Keratinocyte (primary cell): ENCODE measurements at regions not wholly inside any gene's neighbourhood (a gene's known extent, or its start where the extent isn't known, plus 50 kb on each side); places are given as distances from the start of the nearest gene placed in this dataset.

Experiments used
- DNase-seq: peaks from one replicate; pipeline ENCODE4 v3.0.0-alpha.2; 2011; ENCODE audit warnings: low read depth, missing footprints, low spot score
- FAIRE-seq: peaks from 2 replicates; lab custom pipeline; 2011; peaks lifted over from hg19 to GRCh38; lab: Jason Lieb, UNC
- H2AFZ ChIP-seq: 2 replicates; pipeline ENCODE4 v1.6.0; 2012; ENCODE audit warnings: low read length, control low read depth, inconsistent platforms; ENCODE audit not compliant: control insufficient read depth
- H3K27ac ChIP-seq: 2 replicates; pipeline ENCODE4 v1.5.1; 2011; ENCODE audit warnings: low read length; ENCODE audit not compliant: control insufficient read depth, insufficient read depth
- H3K27me3 ChIP-seq: 3 replicates; pipeline ENCODE4 v1.6.0; 2011; ENCODE audit warnings: low read length; ENCODE audit not compliant: control insufficient read depth, insufficient read depth; ENCODE audit errors: extremely low read depth
- H3K36me3 ChIP-seq, 2 experiments: 2 replicates in 1 of 2; 3 replicates in 1 of 2; pipeline ENCODE4 v1.5.1; 2011; ENCODE audit warnings: low read length in 2 of 2, mild to moderate bottlenecking in 1 of 2; ENCODE audit not compliant: control insufficient read depth in 2 of 2, insufficient read depth in 2 of 2; ENCODE audit errors: extremely low read depth in 1 of 2
- H3K4me1 ChIP-seq: 3 replicates; pipeline ENCODE4 v1.5.1; 2011; ENCODE audit warnings: low read length; ENCODE audit not compliant: control insufficient read depth, insufficient read depth; ENCODE audit errors: extremely low read depth
- H3K4me2 ChIP-seq: 3 replicates; pipeline ENCODE4 v1.6.0; 2011; ENCODE audit warnings: low read depth, low read length; ENCODE audit not compliant: control insufficient read depth, insufficient read depth; ENCODE audit errors: extremely low read depth
- H3K4me3 ChIP-seq, 3 experiments: fragments of 200-600 bp in 1 of 3; sonication (generic) in 1 of 3; 2 replicates in 2 of 3; 3 replicates in 1 of 3; pipeline ENCODE4 v1.5.1; 2011 to 2016; ENCODE audit warnings: low read length in 3 of 3, mild to moderate bottlenecking in 3 of 3, control low read depth in 2 of 3, inconsistent platforms in 1 of 3, low read depth in 1 of 3, mixed read lengths in 1 of 3, mixed run types in 1 of 3, moderate library complexity in 1 of 3; ENCODE audit not compliant: control insufficient read depth in 2 of 3, insufficient read depth in 2 of 3; ENCODE audit errors: extremely low read depth in 1 of 3
- H3K79me2 ChIP-seq: 2 replicates; pipeline ENCODE4 v1.6.0; 2012; ENCODE audit warnings: low read length; ENCODE audit not compliant: control insufficient read depth, insufficient read depth
- H3K9ac ChIP-seq: 3 replicates; pipeline ENCODE4 v1.6.0; 2011; ENCODE audit warnings: low read length; ENCODE audit not compliant: control insufficient read depth, insufficient read depth; ENCODE audit errors: extremely low read depth
- H3K9me1 ChIP-seq: 3 replicates; pipeline ENCODE4 v1.6.0; 2011; ENCODE audit warnings: low read length; ENCODE audit not compliant: control insufficient read depth, insufficient read depth; ENCODE audit errors: extremely low read depth
- H3K9me3 ChIP-seq: 2 replicates; pipeline ENCODE4 v1.5.1; 2012; ENCODE audit warnings: low read depth, low read length; ENCODE audit not compliant: control insufficient read depth
- H4K20me1 ChIP-seq: 3 replicates; pipeline ENCODE4 v1.6.0; 2011; ENCODE audit warnings: low read length; ENCODE audit not compliant: control insufficient read depth, insufficient read depth; ENCODE audit errors: extremely low read depth
- EZH2 ChIP-seq: IDR thresholded peaks from one replicate; pipeline ENCODE4 v1.6.1; 2012; ENCODE audit warnings: inconsistent platforms, mild to moderate bottlenecking, low read length, moderate library complexity
- dilution Hi-C: fragments of 300-500 bp; cut with MboI; formaldehyde crosslinking; loops from one replicate; pipeline ENCODE4 v1.7.0; 2020; ENCODE audit warnings: low sequenced_read_pairs; ENCODE audit not compliant: extremely low pct_ligation_motif_present
- TF ChIP-seq, protein P1 (sequence below), 3 experiments: IDR thresholded peaks in 1 of 3; conservative IDR thresholded peaks in 1 of 3; optimal IDR thresholded peaks in 1 of 3; 2 replicates in 2 of 3; 3 replicates in 1 of 3; pipeline versions ENCODE3 to v1.5.1; 2011; ENCODE audit warnings: low read length in 3 of 3, mild to moderate bottlenecking in 3 of 3, moderate library complexity in 2 of 3, control low read depth in 1 of 3, inconsistent platforms in 1 of 3; ENCODE audit not compliant: insufficient read depth in 2 of 3; ENCODE audit errors: extremely low read depth in 1 of 3

DNA sequence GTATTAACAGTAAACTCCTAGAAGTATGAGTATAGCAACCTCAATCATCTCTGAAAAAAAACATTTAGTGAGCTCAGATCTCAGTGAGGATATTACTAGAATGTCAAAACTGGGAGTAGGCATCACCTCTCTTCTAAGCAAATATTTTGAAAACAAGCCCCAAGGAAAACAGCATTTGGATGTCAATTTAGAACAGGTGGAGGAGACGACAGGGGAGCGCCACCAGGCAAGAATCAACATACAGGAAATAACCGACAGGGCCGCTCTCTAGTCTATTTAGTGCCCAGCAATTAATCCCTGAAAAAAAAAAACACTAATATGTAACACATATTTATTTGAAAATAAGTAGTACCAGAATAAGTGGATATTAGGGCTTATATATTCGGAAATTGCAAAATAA is 940.3 kb upstream of the ADGRL3 start:
- DNase-seq (no peak), FAIRE-seq (no peak)
- Histone ChIP-seq H2AFZ (no peak overlapping the region), H3K27ac (no peak overlapping the region), H3K9me3 (no peaks in the 10 kb centered on the region), H3K4me2 (no peak overlapping the region), H3K4me3 (no peak overlapping the region), H3K4me1 (no peaks in the 10 kb centered on the region), H3K79me2 (no peaks in the 10 kb centered on the region), H3K9ac (no peak overlapping the region), H3K27me3 (no peaks in the 10 kb centered on the region), H3K36me3 (no peaks in the 10 kb centered on the region), H3K9me1 (no peaks in the 10 kb centered on the region), H4K20me1 (no peaks in the 10 kb centered on the region)
- TF ChIP-seq EZH2 = no peak
- TF ChIP-seq, protein P1, sequence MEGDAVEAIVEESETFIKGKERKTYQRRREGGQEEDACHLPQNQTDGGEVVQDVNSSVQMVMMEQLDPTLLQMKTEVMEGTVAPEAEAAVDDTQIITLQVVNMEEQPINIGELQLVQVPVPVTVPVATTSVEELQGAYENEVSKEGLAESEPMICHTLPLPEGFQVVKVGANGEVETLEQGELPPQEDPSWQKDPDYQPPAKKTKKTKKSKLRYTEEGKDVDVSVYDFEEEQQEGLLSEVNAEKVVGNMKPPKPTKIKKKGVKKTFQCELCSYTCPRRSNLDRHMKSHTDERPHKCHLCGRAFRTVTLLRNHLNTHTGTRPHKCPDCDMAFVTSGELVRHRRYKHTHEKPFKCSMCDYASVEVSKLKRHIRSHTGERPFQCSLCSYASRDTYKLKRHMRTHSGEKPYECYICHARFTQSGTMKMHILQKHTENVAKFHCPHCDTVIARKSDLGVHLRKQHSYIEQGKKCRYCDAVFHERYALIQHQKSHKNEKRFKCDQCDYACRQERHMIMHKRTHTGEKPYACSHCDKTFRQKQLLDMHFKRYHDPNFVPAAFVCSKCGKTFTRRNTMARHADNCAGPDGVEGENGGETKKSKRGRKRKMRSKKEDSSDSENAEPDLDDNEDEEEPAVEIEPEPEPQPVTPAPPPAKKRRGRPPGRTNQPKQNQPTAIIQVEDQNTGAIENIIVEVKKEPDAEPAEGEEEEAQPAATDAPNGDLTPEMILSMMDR (optimal IDR thresholded peaks at IDR 0.05 in 1 of 3, IDR thresholded peaks at IDR 0.05 in 1 of 3, conservative IDR thresholded peaks at IDR 0.05 in 1 of 3; ENCODE audit: extremely low read depth in 1 of 3, insufficient read depth in 2 of 3, low read length in 3 of 3) = no peak
- dilution Hi-C loops = no loop called here

DNA sequence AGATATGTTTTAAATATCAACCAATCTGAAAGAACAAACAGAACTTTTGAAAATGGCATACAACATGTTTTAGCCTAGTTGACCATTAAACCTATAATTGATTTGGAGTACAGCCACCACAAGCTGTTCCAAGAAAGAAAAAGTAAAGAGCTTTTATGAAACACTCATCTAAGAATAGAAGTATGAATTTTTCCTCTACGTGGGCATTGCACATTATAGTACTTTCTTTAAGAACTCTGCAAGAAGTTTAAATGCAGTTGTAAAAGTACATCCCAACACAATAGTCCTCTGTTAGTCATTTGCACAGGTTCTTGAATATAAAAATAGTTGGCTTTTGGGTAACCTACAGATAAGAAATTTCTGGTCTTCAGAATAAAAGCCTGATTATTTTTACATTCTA is 933.6 kb upstream of the ADGRL3 start:
- no peaks in the 10 kb centered on the region for H3K9me3 ChIP-seq
- DNase-seq (no peak), FAIRE-seq (no peak)
- H3K79me2 ChIP-seq = no peaks in the 10 kb centered on the region
- no peak for TF ChIP-seq EZH2
- H4K20me1 ChIP-seq = no peaks in the 10 kb centered on the region
- dilution Hi-C loops = no loop called here
- H3K36me3 ChIP-seq = no peaks in the 10 kb centered on the region
- H3K27me3 ChIP-seq = no peaks in the 10 kb centered on the region
- no peaks in the 10 kb centered on the region for H3K9me1 ChIP-seq
- H2AFZ ChIP-seq = no peak overlapping the region
- no peak overlapping the region for H3K9ac ChIP-seq
- no peak overlapping the region for H3K4me3 ChIP-seq
- no peak overlapping the region for H3K4me2 ChIP-seq
- H3K4me1 ChIP-seq = no peaks in the 10 kb centered on the region
- H3K27ac ChIP-seq = no peak overlapping the region

- no peak overlapping the region for H3K9ac ChIP-seq
- TF ChIP-seq EZH2 = no peak
- TF ChIP-seq, protein P1 (optimal IDR thresholded peaks at IDR 0.05 in 1 of 3, IDR thresholded peaks at IDR 0.05 in 1 of 3, conservative IDR thresholded peaks at IDR 0.05 in 1 of 3; ENCODE audit: extremely low read depth in 1 of 3, insufficient read depth in 2 of 3, low read length in 3 of 3) = no peak
- no peaks in the 10 kb centered on the region for H3K9me1 ChIP-seq
- dilution Hi-C loops = no loop called here
- no peak overlapping the region for H2AFZ ChIP-seq
- no peaks in the 10 kb centered on the region for H3K4me1 ChIP-seq
- no peak overlapping the region for H3K4me2 ChIP-seq
- DNase-seq = no peak
- no peak for FAIRE-seq
- no peaks in the 10 kb centered on the region for H3K27me3 ChIP-seq
- H3K9me3 ChIP-seq = no peaks in the 10 kb centered on the region
- no peak overlapping the region for H3K4me3 ChIP-seq
- H3K27ac ChIP-seq = no peak overlapping the region
- no peaks in the 10 kb centered on the region for H4K20me1 ChIP-seq
- no peaks in the 10 kb centered on the region for H3K36me3 ChIP-seq
- H3K79me2 ChIP-seq = no peaks in the 10 kb centered on the region
These were observed 903.7 kb upstream of the ADGRL3 start for GRCh38 chr4:60296386-60296785.
